WTC11 (cell line): ENCODE measurements at regions not wholly inside any gene's neighbourhood (a gene's known extent, or its start where the extent isn't known, plus 50 kb on each side); places are given as distances from the start of the nearest gene placed in this dataset.

Source experiments
- ATAC-seq: fragments of 200-7000 bp; cut with Tn5 transposase; 2 replicates; pipeline ENCODE4 v1.10.0; 2021; ENCODE audit warnings: mild to moderate bottlenecking, moderate library complexity
- CTCF ChIA-PET: fragments of 300-600 bp; sonication (Branson Sonifier 250); formaldehyde crosslinking; loops from one replicate; lab custom pipeline; 2021; ENCODE audit warnings: antibody characterized with exemption; lab: Charles Lee
- POLR2A ChIA-PET: fragments of 350-600 bp; sonication (Branson Sonifier 250); formaldehyde crosslinking; loops from one replicate; lab custom pipeline; 2021; ENCODE audit warnings: antibody characterized with exemption; lab: Charles Lee
- DNase-seq: peaks from one replicate; pipeline ENCODE4 v3.0.0; 2021; ENCODE audit warnings: low spot score
- H3K27ac Mint-ChIP-seq: 2 replicates; pipeline ENCODE4 v1.8.0; 2021; ENCODE audit warnings: mixed read lengths
- H3K27me3 Mint-ChIP-seq: 2 replicates; pipeline ENCODE4 v1.8.0; 2021; ENCODE audit warnings: low read depth, mild to moderate bottlenecking, moderate library complexity, mixed read lengths
- H3K36me3 Mint-ChIP-seq: 2 replicates; pipeline ENCODE4 v1.8.0; 2021; ENCODE audit warnings: mixed read lengths
- H3K4me1 Mint-ChIP-seq: 2 replicates; pipeline ENCODE4 v1.8.0; 2022; ENCODE audit warnings: mixed read lengths
- H3K4me3 Mint-ChIP-seq: 2 replicates; pipeline ENCODE4 v1.8.0; 2021; ENCODE audit warnings: mild to moderate bottlenecking, moderate library complexity, mixed read lengths
- H3K9me3 Mint-ChIP-seq: 2 replicates; pipeline ENCODE4 v1.8.0; 2021; ENCODE audit warnings: mixed read lengths
- ATF1 ChIP-seq: sonication (generic); formaldehyde crosslinking; IDR thresholded peaks from 2 replicates; pipeline ENCODE4 v1.8.1; 2023; ENCODE audit warnings: mild to moderate bottlenecking, moderate library complexity, missing genetic modification reagents
- HMGA2 ChIP-seq: fragments of 250-450 bp; sonication (Bioruptor Pico); IDR thresholded peaks from 2 replicates; pipeline ENCODE4 v1.4.0; 2021; ENCODE audit warnings: mild to moderate bottlenecking, moderate library complexity
- IRF2 ChIP-seq: sonication (generic); formaldehyde crosslinking; IDR thresholded peaks from 2 replicates; pipeline ENCODE4 v1.8.0; 2022; ENCODE audit warnings: low read depth, missing genetic modification reagents, borderline replicate concordance
- KAT7 ChIP-seq: sonication (generic); formaldehyde crosslinking; IDR thresholded peaks from 2 replicates; pipeline ENCODE4 v1.8.1; 2023; ENCODE audit warnings: missing genetic modification reagents, mild to moderate bottlenecking, borderline replicate concordance
- MLX ChIP-seq: sonication (generic); formaldehyde crosslinking; IDR thresholded peaks from 2 replicates; pipeline ENCODE4 v1.8.1; 2023; ENCODE audit warnings: mild to moderate bottlenecking, missing genetic modification reagents, moderate library complexity
- NFE2L1 ChIP-seq: sonication (generic); formaldehyde crosslinking; IDR thresholded peaks from 2 replicates; pipeline ENCODE4 v1.8.1; 2023; ENCODE audit warnings: missing genetic modification reagents
- PREB ChIP-seq: sonication (generic); formaldehyde crosslinking; IDR thresholded peaks from 2 replicates; pipeline ENCODE4 v1.8.1; 2022; ENCODE audit warnings: mild to moderate bottlenecking, missing genetic modification reagents, moderate library complexity, borderline replicate concordance
- RELA ChIP-seq: sonication (generic); formaldehyde crosslinking; IDR thresholded peaks from 2 replicates; pipeline ENCODE4 v1.8.1; 2022; ENCODE audit warnings: missing genetic modification reagents, mild to moderate bottlenecking, borderline replicate concordance
- SMAD3 ChIP-seq: sonication (generic); formaldehyde crosslinking; IDR thresholded peaks from 2 replicates; pipeline ENCODE4 v1.8.0; 2022; ENCODE audit warnings: missing genetic modification reagents, mild to moderate bottlenecking, borderline replicate concordance
- SP1 ChIP-seq: sonication (generic); formaldehyde crosslinking; conservative IDR thresholded peaks from 2 replicates; pipeline ENCODE4 v1.8.1; 2022; ENCODE audit warnings: missing genetic modification reagents
- ZNF232 ChIP-seq: sonication (generic); formaldehyde crosslinking; IDR thresholded peaks from 2 replicates; pipeline ENCODE4 v1.8.0; 2022; ENCODE audit warnings: mild to moderate bottlenecking, missing genetic modification reagents
- ZNF423 ChIP-seq: fragments of 250-450 bp; sonication (Bioruptor Pico); IDR thresholded peaks from 2 replicates; pipeline ENCODE4 v2.1.2; 2022; ENCODE audit warnings: mild to moderate bottlenecking, moderate library complexity
- ZNF512 ChIP-seq: sonication (generic); formaldehyde crosslinking; IDR thresholded peaks from 2 replicates; pipeline ENCODE4 v1.8.1; 2022; ENCODE audit warnings: missing genetic modification reagents, borderline replicate concordance
- TF ChIP-seq, protein P1 (sequence below): sonication (generic); formaldehyde crosslinking; IDR thresholded peaks from 2 replicates; pipeline ENCODE4 v1.8.1; 2022; ENCODE audit warnings: mild to moderate bottlenecking, moderate library complexity, missing genetic modification reagents
- TF ChIP-seq, protein P2 (sequence below): sonication (generic); formaldehyde crosslinking; IDR thresholded peaks from 2 replicates; pipeline ENCODE4 v1.8.1; 2023; ENCODE audit warnings: mild to moderate bottlenecking, missing genetic modification reagents
- TF ChIP-seq, protein P3 (sequence below): fragments of 250-450 bp; sonication (Bioruptor Pico); IDR thresholded peaks from 2 replicates; pipeline ENCODE4 v1.9.0; 2021; ENCODE audit warnings: moderate library complexity, mild to moderate bottlenecking, inconsistent platforms, borderline replicate concordance

GRCh38 chr1:208362011-208362410, 117.8 kb upstream of the PLXNA2 start (continued):
- TF ChIP-seq MLX (CRISPR knock-in tag): no peak
- TF ChIP-seq PREB (CRISPR knock-in tag): no peak

- TF ChIP-seq, protein P1, sequence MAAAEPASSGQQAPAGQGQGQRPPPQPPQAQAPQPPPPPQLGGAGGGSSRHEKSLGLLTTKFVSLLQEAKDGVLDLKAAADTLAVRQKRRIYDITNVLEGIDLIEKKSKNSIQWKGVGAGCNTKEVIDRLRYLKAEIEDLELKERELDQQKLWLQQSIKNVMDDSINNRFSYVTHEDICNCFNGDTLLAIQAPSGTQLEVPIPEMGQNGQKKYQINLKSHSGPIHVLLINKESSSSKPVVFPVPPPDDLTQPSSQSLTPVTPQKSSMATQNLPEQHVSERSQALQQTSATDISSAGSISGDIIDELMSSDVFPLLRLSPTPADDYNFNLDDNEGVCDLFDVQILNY (CRISPR knock-in tag): no peak
- TF ChIP-seq PREB (CRISPR knock-in tag) (no peak), SMAD3 (no peak), NFE2L1 (CRISPR knock-in tag) (no peak), ZNF232 (CRISPR knock-in tag) (no peak), SP1 (CRISPR knock-in tag) (no peak), RELA (CRISPR knock-in tag) (no peak)
- Mint-ChIP-seq H3K36me3 (no peaks in the 10 kb centered on the region), H3K9me3 (no peaks in the 10 kb centered on the region), H3K4me3 (no peak overlapping the region), H3K27me3 (no peaks in the 10 kb centered on the region), H3K27ac (no peak overlapping the region), H3K4me1 (no peaks in the 10 kb centered on the region)
- DNase-seq (no peak), ATAC-seq (no peak)
- ChIA-PET CTCF (interaction anchor here (1.3 kb wide), 1 partner anchor 286 kb away, joined by 3 read pairs; no protein-coding TSS in a partner anchor), POLR2A (no interaction called here)
These were observed 122.4 kb upstream of the PLXNA2 start for GRCh38 chr1:208366559-208366958.

DNA sequence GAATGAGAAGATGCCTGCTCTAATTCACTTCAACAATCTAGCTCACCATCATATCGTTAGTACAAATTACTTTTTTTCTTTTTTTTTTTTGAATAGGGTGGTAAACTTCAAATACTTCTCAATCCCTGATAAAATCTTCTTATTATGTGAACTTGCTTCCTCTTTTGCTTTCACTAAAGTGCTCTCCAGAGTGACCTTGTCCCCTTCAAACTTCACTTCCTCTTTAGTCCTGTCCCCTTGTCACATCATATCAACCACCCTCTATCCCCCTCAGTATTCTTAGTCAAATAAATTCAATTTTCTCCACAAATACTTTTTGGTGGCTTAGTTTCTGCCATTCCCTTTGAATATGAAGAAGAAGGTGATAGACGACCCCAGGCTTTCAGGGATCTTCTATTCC, 124.9 kb upstream of the PLXNA2 start:
- no peak overlapping the region for H3K27ac Mint-ChIP-seq
- H3K4me3 Mint-ChIP-seq: no peak overlapping the region
- H3K36me3 Mint-ChIP-seq: no peaks in the 10 kb centered on the region
- peaks cover 5% of the 10 kb centered on the region for H3K4me1 Mint-ChIP-seq
- H3K9me3 Mint-ChIP-seq: no peaks in the 10 kb centered on the region
- ChIA-PET POLR2A (no interaction called here), CTCF (no interaction called here)
- H3K27me3 Mint-ChIP-seq: peaks cover 2% of the 10 kb centered on the region; the same call in 1 of the 2 replicates
- TF ChIP-seq, protein P2, sequence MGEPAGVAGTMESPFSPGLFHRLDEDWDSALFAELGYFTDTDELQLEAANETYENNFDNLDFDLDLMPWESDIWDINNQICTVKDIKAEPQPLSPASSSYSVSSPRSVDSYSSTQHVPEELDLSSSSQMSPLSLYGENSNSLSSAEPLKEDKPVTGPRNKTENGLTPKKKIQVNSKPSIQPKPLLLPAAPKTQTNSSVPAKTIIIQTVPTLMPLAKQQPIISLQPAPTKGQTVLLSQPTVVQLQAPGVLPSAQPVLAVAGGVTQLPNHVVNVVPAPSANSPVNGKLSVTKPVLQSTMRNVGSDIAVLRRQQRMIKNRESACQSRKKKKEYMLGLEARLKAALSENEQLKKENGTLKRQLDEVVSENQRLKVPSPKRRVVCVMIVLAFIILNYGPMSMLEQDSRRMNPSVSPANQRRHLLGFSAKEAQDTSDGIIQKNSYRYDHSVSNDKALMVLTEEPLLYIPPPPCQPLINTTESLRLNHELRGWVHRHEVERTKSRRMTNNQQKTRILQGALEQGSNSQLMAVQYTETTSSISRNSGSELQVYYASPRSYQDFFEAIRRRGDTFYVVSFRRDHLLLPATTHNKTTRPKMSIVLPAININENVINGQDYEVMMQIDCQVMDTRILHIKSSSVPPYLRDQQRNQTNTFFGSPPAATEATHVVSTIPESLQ (CRISPR knock-in tag): no peak
- TF ChIP-seq ZNF512 (no peak), IRF2 (CRISPR knock-in tag) (no peak)
- DNase-seq: no peak
- no peak for ATAC-seq

- H3K9me3 Mint-ChIP-seq: no peaks in the 10 kb centered on the region
- CTCF ChIA-PET: no interaction called here
- no peaks in the 10 kb centered on the region for H3K36me3 Mint-ChIP-seq
- TF ChIP-seq KAT7 (CRISPR knock-in tag) (no peak), ATF1 (no peak), RELA (CRISPR knock-in tag) (no peak), ZNF423 (no peak), HMGA2 (no peak)
- TF ChIP-seq, protein P3, sequence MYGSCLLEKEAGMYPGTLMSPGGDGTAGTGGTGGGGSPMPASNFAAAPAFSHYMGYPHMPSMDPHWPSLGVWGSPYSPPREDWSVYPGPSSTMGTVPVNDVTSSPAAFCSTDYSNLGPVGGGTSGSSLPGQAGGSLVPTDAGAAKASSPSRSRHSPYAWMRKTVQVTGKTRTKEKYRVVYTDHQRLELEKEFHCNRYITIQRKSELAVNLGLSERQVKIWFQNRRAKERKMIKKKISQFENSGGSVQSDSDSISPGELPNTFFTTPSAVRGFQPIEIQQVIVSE (CRISPR knock-in tag): no peak
- peaks cover 12% of the 10 kb centered on the region for H3K4me1 Mint-ChIP-seq
- H3K27me3 Mint-ChIP-seq: peaks cover 2% of the 10 kb centered on the region
- POLR2A ChIA-PET: no interaction called here
- DNase-seq (no peak), ATAC-seq (no peak)
- H3K27ac Mint-ChIP-seq: no peak overlapping the region
- no peak overlapping the region for H3K4me3 Mint-ChIP-seq
These were observed 125.5 kb upstream of the PLXNA2 start for GRCh38 chr1:208369658-208370057.
